Activated naive CD8-positive, alpha-beta T cell treated with anti-CD3 and anti-CD28 coated beads, Interleukin-2, amount 10 ng/mL, durations not matched to agents 7 days and 5 days (primary cell): ENCODE measurements at regions not wholly inside any gene's neighbourhood (a gene's known extent, or its start where the extent isn't known, plus 50 kb on each side); places are given as distances from the start of the nearest gene placed in this dataset.

Source experiments
- ATAC-seq: fragments of 150-1000 bp; cut with Tn5 transposase; one replicate; pipeline ENCODE4 v1.10.0; 2021; ENCODE audit warnings: low read depth, moderate library complexity
- POLR2A ChIA-PET: fragments of 350-600 bp; sonication (Branson Sonifier 250); formaldehyde crosslinking; loops from one replicate; lab custom pipeline; 2021; ENCODE audit warnings: antibody characterized with exemption; lab: Charles Lee
- DNase-seq: peaks from one replicate; pipeline ENCODE4 v3.0.0; 2021
- H3K27ac Mint-ChIP-seq: one replicate; pipeline ENCODE4 v1.8.0; 2022; ENCODE audit warnings: mild to moderate bottlenecking, mixed read lengths
- H3K27me3 Mint-ChIP-seq: one replicate; pipeline ENCODE4 v1.8.0; 2022; ENCODE audit warnings: mild to moderate bottlenecking, moderate library complexity, mixed read lengths
- H3K36me3 Mint-ChIP-seq: one replicate; pipeline ENCODE4 v1.8.0; 2021; ENCODE audit warnings: mild to moderate bottlenecking, mixed read lengths
- H3K4me1 Mint-ChIP-seq: one replicate; pipeline ENCODE4 v1.8.0; 2021; ENCODE audit warnings: mixed read lengths
- H3K4me3 Mint-ChIP-seq: one replicate; pipeline ENCODE4 v1.8.0; 2022; ENCODE audit warnings: mild to moderate bottlenecking, moderate library complexity, mixed read lengths
- H3K9me3 Mint-ChIP-seq: one replicate; pipeline ENCODE4 v1.8.0; 2021; ENCODE audit warnings: mixed read lengths

DNA sequence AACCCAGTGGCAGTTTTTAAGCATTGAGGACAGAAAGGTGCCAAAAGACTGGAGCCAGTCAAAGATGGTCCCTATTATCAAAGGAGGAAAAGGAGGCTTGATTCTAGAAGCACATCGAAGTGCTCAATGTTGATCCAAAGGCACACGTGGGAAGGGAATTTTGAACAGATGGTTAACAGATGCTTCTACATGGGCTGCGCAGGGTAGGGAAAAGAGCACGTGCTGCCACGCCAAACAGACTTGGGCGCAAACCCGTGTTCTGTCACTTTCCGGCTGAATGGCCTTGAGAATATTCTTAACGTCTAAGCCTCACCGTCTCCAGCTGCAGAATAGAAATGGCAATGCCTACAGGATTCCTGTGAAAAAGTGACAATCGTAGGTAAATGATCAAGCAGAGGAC is 217.9 kb upstream of the MTNR1B start:
- POLR2A ChIA-PET = no interaction called here
- no peak overlapping the region for H3K27ac Mint-ChIP-seq
- no peak overlapping the region for H3K4me3 Mint-ChIP-seq

GRCh38 chr11:92752122-92752521 is 217.3 kb upstream of the MTNR1B start:
- Mint-ChIP-seq H3K27me3 (no peaks in the 10 kb centered on the region), H3K36me3 (no peaks in the 10 kb centered on the region), H3K27ac (no peak overlapping the region), H3K4me3 (no peak overlapping the region), H3K4me1 (no peaks in the 10 kb centered on the region), H3K9me3 (peaks cover 4% of the 10 kb centered on the region)
- DNase-seq (no peak), ATAC-seq (no peak)
- POLR2A ChIA-PET = no interaction called here

More for the DNA sequence above, 217.9 kb upstream of the MTNR1B start:
- ATAC-seq (no peak), DNase-seq (no peak)
- Mint-ChIP-seq H3K27me3 (no peaks in the 10 kb centered on the region), H3K4me1 (no peaks in the 10 kb centered on the region), H3K9me3 (peaks cover 4% of the 10 kb centered on the region), H3K36me3 (no peaks in the 10 kb centered on the region)

DNA sequence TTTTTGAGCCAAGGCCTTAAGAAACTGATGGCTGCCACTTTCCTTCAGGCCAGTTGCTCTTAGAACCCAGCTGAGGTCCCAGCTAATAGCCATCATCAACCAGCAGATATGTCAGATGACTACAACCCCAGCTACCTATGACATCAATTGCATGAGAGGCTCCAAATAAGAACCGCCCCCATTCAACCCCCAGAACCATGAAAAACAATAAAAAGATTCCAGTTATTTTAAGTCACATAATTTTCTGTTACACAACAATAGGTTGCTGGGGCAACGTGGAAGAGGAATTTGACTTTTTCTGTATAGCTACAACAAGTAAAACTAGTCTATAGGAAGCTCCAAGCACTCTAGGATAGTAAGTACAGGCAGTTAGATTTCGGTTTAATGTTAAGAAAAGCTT is 216.3 kb upstream of the MTNR1B start:
- H3K27me3 Mint-ChIP-seq = no peaks in the 10 kb centered on the region
- ATAC-seq (no peak), DNase-seq (no peak)
- H3K4me3 Mint-ChIP-seq = no peak overlapping the region
- POLR2A ChIA-PET = no interaction called here
- H3K4me1 Mint-ChIP-seq = no peaks in the 10 kb centered on the region
- H3K36me3 Mint-ChIP-seq = no peaks in the 10 kb centered on the region
- H3K9me3 Mint-ChIP-seq = peaks cover 3% of the 10 kb centered on the region
- no peak overlapping the region for H3K27ac Mint-ChIP-seq

DNA sequence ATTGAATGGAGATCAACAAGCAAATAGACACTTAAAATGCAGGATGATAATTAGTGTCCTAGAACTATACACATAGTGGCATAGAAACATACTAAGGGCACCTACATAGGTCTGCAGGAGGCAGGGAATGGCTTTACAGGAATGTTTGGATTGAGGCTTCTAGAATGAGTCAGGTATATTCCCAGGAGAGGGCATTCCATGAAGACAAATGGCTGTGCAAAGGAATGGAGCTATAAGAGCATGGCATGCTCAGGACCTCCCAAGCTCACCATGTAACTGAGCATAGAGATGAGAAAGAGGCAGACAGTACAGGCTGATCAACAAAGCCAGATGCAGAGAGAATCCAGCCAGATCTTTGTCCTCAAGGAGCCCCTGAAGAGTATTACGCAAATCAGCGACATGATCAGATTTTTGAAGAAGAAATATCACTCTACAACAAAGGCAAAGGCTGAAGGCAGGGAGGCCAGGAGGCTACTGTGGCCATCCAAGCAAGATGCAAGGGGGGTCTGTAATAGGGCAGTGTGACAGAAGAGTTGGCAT is 211.1 kb upstream of the MTNR1B start:
- H3K9me3 Mint-ChIP-seq = peaks cover 2% of the 10 kb centered on the region
- H3K36me3 Mint-ChIP-seq = no peaks in the 10 kb centered on the region
- DNase-seq (no peak), ATAC-seq (no peak)
- H3K4me1 Mint-ChIP-seq = no peaks in the 10 kb centered on the region
- POLR2A ChIA-PET = no interaction called here
- H3K4me3 Mint-ChIP-seq = no peak overlapping the region
- H3K27me3 Mint-ChIP-seq = peaks cover 2% of the 10 kb centered on the region
- no peak overlapping the region for H3K27ac Mint-ChIP-seq

- Mint-ChIP-seq H3K9me3 (no peaks in the 10 kb centered on the region), H3K27me3 (peaks cover 4% of the 10 kb centered on the region), H3K36me3 (no peaks in the 10 kb centered on the region), H3K4me1 (no peaks in the 10 kb centered on the region), H3K27ac (no peak overlapping the region), H3K4me3 (no peak overlapping the region)
- DNase-seq = no peak
- ATAC-seq = no peak
- POLR2A ChIA-PET = no interaction called here
These were observed 209.8 kb upstream of the MTNR1B start for GRCh38 chr11:92759571-92760214.

- H3K4me3 Mint-ChIP-seq = no peak overlapping the region
- no peaks in the 10 kb centered on the region for H3K9me3 Mint-ChIP-seq
- no peaks in the 10 kb centered on the region for H3K36me3 Mint-ChIP-seq
- ATAC-seq = no peak
- H3K4me1 Mint-ChIP-seq = peaks cover 4% of the 10 kb centered on the region
- POLR2A ChIA-PET = no interaction called here
- H3K27ac Mint-ChIP-seq = no peak overlapping the region
- no peak for DNase-seq
- peaks cover 7% of the 10 kb centered on the region for H3K27me3 Mint-ChIP-seq
These were observed 207.3 kb upstream of the MTNR1B start for GRCh38 chr11:92762121-92762540.

DNA sequence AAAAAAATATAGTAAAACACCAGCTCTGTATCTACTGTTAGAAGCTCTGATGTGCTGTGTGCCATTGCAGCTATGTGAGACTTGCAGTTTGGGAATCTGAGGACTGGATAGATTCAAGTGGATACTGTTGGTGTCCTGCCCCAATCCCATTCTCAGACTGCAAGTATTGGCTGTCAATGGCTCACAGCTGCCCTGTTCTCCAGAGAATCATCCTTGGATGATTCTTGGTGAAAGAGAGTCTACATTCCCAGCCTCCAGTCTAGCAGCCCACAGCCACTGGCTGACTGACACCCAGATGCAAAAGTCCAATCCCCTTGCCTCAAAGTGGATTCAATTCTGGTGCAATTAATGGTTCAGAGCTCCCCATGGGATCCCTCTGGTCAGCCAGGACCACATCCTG is 206.1 kb upstream of the MTNR1B start:
- H3K27ac Mint-ChIP-seq = no peak overlapping the region
- H3K36me3 Mint-ChIP-seq = no peaks in the 10 kb centered on the region
- peaks cover 9% of the 10 kb centered on the region for H3K27me3 Mint-ChIP-seq
- ATAC-seq (no peak), DNase-seq (no peak)
- no peak overlapping the region for H3K4me3 Mint-ChIP-seq
- H3K4me1 Mint-ChIP-seq = peaks cover 4% of the 10 kb centered on the region
- no peaks in the 10 kb centered on the region for H3K9me3 Mint-ChIP-seq
- POLR2A ChIA-PET = no interaction called here

- H3K9me3 Mint-ChIP-seq = no peaks in the 10 kb centered on the region
- no peak for ATAC-seq
- peaks cover 9% of the 10 kb centered on the region for H3K27me3 Mint-ChIP-seq
These were observed 205.3 kb upstream of the MTNR1B start for GRCh38 chr11:92764128-92764527.

GRCh38 chr11:92765082-92765840 is 204.2 kb upstream of the MTNR1B start:
- Mint-ChIP-seq H3K36me3 (no peaks in the 10 kb centered on the region), H3K27me3 (peaks cover 9% of the 10 kb centered on the region), H3K27ac (no peak overlapping the region), H3K9me3 (no peaks in the 10 kb centered on the region), H3K4me3 (peak overlapping the region; percentile 17), H3K4me1 (peaks cover 4% of the 10 kb centered on the region)
- POLR2A ChIA-PET = no interaction called here
- ATAC-seq (no peak), DNase-seq (no peak)

More at GRCh38 chr11:92764128-92764527, 205.3 kb upstream of the MTNR1B start:
- no peak overlapping the region for H3K27ac Mint-ChIP-seq
- POLR2A ChIA-PET = no interaction called here
- peaks cover 4% of the 10 kb centered on the region for H3K4me1 Mint-ChIP-seq
- DNase-seq = no peak
- no peak overlapping the region for H3K4me3 Mint-ChIP-seq
- no peaks in the 10 kb centered on the region for H3K36me3 Mint-ChIP-seq

- ATAC-seq = no peak
- H3K27me3 Mint-ChIP-seq = peaks cover 11% of the 10 kb centered on the region
- no peak for DNase-seq
- POLR2A ChIA-PET = no interaction called here
- H3K9me3 Mint-ChIP-seq = no peaks in the 10 kb centered on the region
- H3K27ac Mint-ChIP-seq = no peak overlapping the region
- H3K36me3 Mint-ChIP-seq = no peaks in the 10 kb centered on the region
- peaks cover 6% of the 10 kb centered on the region for H3K4me1 Mint-ChIP-seq
- H3K4me3 Mint-ChIP-seq = peak overlapping the region; percentile 17
These were observed 203.5 kb upstream of the MTNR1B start for GRCh38 chr11:92765965-92766371.

- H3K27me3 Mint-ChIP-seq = peaks cover 18% of the 10 kb centered on the region
- H3K4me3 Mint-ChIP-seq = no peak overlapping the region
- DNase-seq (no peak), ATAC-seq (no peak)
- H3K36me3 Mint-ChIP-seq = no peaks in the 10 kb centered on the region
- H3K4me1 Mint-ChIP-seq = peaks cover 8% of the 10 kb centered on the region
- no peak overlapping the region for H3K27ac Mint-ChIP-seq
- POLR2A ChIA-PET = no interaction called here
- no peaks in the 10 kb centered on the region for H3K9me3 Mint-ChIP-seq
These were observed 202.8 kb upstream of the MTNR1B start for GRCh38 chr11:92766698-92767097.

DNA sequence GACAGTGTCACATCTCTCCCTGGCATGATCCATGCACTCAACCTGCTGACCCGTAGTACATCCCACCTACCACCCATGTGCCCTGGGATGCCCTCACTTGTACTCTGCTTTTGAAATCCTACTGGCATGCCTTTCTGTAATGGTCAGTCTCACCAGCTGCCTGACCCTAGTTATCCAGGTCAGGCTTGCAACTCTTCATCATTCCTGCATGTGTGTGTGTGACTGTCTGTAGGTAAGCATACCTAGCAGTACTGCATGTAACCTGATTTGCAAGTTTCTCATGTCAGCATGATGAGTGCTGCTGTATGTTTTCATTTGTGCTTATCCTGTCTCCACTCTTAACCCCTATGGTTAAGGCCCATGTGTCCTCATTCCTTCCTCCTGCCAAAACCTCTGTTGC is 202.0 kb upstream of the MTNR1B start:
- Mint-ChIP-seq H3K4me3 (no peak overlapping the region), H3K9me3 (no peaks in the 10 kb centered on the region), H3K36me3 (no peaks in the 10 kb centered on the region), H3K4me1 (peaks cover 8% of the 10 kb centered on the region), H3K27me3 (peaks cover 19% of the 10 kb centered on the region), H3K27ac (no peak overlapping the region)
- no peak for DNase-seq
- ATAC-seq = no peak
- POLR2A ChIA-PET = no interaction called here

DNA sequence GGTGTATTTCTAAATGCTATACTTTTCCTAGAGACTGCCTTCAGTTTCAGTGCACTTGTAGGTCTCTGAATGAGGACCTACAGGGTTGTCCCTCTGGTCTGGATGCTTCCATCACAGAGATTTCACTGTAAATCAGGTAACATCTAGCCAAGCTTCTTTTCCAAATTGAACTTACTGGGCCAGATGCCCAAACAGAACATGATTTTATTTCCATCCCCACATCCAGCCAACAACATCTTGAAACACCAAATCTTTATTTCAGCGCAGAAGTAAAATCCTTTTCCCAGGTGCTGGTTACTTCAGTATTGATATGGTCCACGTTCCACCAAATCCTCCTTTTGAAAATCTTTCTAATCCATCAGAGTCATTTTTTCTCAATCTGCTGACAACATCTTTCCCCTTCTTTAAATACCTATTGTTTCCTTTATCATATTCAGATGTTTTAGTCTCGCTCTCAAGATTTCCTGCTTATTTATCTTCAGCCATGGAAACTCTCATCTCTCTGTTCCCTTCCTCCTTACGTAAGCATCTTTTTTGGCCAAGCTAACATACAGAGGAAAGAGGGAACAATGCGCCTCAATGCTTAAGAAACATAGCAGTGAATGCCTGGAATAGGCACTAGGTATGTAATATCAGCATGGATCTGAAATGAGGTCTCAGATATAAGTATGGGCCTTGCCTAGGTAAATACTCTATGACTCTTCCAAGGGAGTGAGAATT is 201.2 kb upstream of the MTNR1B start:
- Mint-ChIP-seq H3K4me1 (peaks cover 8% of the 10 kb centered on the region), H3K27me3 (peaks cover 18% of the 10 kb centered on the region), H3K4me3 (no peak overlapping the region), H3K36me3 (no peaks in the 10 kb centered on the region), H3K9me3 (no peaks in the 10 kb centered on the region), H3K27ac (no peak overlapping the region)
- POLR2A ChIA-PET = no interaction called here
- DNase-seq (no peak), ATAC-seq (no peak)
